ENCODE measurements at regions not wholly inside any gene's neighbourhood (a gene's known extent, or its start where the extent isn't known, plus 50 kb on each side); places are given as distances from the start of the nearest gene placed in this dataset.
A peak's percentile ranks its signal among the peaks of the same experiment; 100 is the strongest.
"Not testable (repeated sequence)": the region's sequence is repeated elsewhere in the genome, so short reads cannot be mapped to it uniquely, and the experiment has no call there.

DNA sequence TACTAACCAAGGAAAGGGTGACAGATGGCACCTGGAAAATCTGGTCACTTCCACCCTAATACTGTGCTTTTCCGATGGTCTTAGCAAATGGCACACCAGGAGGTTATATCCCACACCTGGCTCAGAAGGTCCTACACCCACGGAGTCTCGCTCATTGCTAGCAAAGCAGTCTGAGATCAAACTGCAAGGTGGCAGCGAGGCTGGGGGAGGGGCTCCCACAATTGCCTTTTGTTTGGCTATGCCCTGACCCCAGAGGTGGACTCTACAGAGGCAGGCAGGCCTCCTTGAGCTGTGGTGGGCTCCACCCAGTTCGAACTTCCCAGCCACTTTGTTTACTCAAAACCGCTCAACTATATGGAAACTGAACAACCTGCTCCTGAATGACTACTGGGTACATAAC, 50.3 kb upstream of the UGT2B15 start:
- not testable (repeated sequence) for H3K36me3 ChIP-seq (ENCODE audit: insufficient read depth, low read length); H3K79me2 ChIP-seq (ENCODE audit: insufficient read depth, low read length); H3K4me1 ChIP-seq (ENCODE audit: insufficient read depth, low read length); H2AFZ ChIP-seq (ENCODE audit: low read length); H4K20me1 ChIP-seq (ENCODE audit: insufficient read depth, low read length); H3K4me2 ChIP-seq (ENCODE audit: insufficient read depth, low read length); DNase-seq (ENCODE audit: insufficient read length, low spot score, missing footprints); H3K27me3 ChIP-seq (ENCODE audit: insufficient read depth, low read length); H3K27ac ChIP-seq (ENCODE audit: low read depth, low read length); H3K9me3 ChIP-seq (ENCODE audit: low read depth, low read length); H3K4me3 ChIP-seq (ENCODE audit: insufficient read depth, low read length)

DNA sequence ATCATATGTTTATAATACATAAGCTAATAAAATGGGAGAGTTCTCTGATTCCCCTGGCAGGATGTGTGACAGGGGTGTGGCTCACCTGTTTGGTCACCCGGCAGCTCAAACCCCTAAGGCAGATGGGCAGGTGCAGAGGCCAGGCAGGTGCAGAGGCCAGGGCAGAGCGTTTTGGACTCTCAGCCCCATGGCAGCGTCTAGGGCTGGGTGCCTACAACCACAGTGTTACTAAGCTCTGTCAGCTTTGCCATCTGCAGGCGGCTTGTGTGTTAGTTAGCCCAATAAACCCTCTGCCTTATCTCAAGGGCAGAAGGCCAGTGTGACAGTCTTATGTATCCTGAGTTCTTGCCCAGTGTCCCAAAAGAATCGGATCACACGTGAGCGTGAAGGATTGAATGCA, 54.0 kb upstream of the UGT2B15 start:
- Histone ChIP-seq H3K27me3 (ENCODE audit: insufficient read depth, low read length) (no peaks in the 10 kb centered on the region), H3K4me3 (ENCODE audit: insufficient read depth, low read length) (no peak overlapping the region), H3K9me3 (ENCODE audit: low read depth, low read length) (no peaks in the 10 kb centered on the region), H4K20me1 (ENCODE audit: insufficient read depth, low read length) (no peaks in the 10 kb centered on the region), H3K4me1 (ENCODE audit: insufficient read depth, low read length) (no peaks in the 10 kb centered on the region), H2AFZ (ENCODE audit: low read length) (no peak overlapping the region), H3K79me2 (ENCODE audit: insufficient read depth, low read length) (no peaks in the 10 kb centered on the region), H3K36me3 (ENCODE audit: insufficient read depth, low read length) (no peaks in the 10 kb centered on the region), H3K27ac (ENCODE audit: low read depth, low read length) (no peak overlapping the region), H3K4me2 (ENCODE audit: insufficient read depth, low read length) (no peak overlapping the region)
- no peak for DNase-seq (ENCODE audit: insufficient read length, low spot score, missing footprints)
- TF ChIP-seq, protein P1, sequence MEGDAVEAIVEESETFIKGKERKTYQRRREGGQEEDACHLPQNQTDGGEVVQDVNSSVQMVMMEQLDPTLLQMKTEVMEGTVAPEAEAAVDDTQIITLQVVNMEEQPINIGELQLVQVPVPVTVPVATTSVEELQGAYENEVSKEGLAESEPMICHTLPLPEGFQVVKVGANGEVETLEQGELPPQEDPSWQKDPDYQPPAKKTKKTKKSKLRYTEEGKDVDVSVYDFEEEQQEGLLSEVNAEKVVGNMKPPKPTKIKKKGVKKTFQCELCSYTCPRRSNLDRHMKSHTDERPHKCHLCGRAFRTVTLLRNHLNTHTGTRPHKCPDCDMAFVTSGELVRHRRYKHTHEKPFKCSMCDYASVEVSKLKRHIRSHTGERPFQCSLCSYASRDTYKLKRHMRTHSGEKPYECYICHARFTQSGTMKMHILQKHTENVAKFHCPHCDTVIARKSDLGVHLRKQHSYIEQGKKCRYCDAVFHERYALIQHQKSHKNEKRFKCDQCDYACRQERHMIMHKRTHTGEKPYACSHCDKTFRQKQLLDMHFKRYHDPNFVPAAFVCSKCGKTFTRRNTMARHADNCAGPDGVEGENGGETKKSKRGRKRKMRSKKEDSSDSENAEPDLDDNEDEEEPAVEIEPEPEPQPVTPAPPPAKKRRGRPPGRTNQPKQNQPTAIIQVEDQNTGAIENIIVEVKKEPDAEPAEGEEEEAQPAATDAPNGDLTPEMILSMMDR (IDR thresholded peaks at IDR 0.05; ENCODE audit: extremely low read depth, low read depth, low read length): no peak

DNA sequence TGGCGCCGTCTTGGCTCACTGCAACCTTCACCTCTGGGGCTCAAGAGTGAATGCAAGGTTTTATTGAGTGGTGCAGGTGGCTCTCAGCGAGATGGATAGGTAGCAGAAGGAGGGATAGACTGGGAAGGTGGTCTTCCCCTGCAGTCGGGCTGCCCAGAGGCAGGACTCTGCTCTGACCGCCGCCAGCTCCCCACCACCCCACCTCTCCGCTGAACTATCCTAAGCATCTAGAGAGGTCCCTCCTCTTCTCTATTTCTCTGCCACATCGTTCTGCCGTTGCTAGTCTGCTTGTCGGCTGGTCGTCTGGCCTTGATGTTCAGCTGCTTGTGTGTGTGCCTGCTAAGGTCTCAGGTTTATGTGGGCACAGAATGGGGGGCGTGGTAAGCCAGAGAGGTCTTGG, 54.5 kb upstream of the UGT2B15 start:
- Histone ChIP-seq H3K27ac (ENCODE audit: low read depth, low read length) (no peak overlapping the region), H3K9me3 (ENCODE audit: low read depth, low read length) (no peaks in the 10 kb centered on the region), H3K4me2 (ENCODE audit: insufficient read depth, low read length) (no peak overlapping the region), H4K20me1 (ENCODE audit: insufficient read depth, low read length) (no peaks in the 10 kb centered on the region), H3K4me3 (ENCODE audit: insufficient read depth, low read length) (no peak overlapping the region), H3K27me3 (ENCODE audit: insufficient read depth, low read length) (no peaks in the 10 kb centered on the region), H2AFZ (ENCODE audit: low read length) (no peak overlapping the region), H3K36me3 (ENCODE audit: insufficient read depth, low read length) (no peaks in the 10 kb centered on the region), H3K4me1 (ENCODE audit: insufficient read depth, low read length) (no peaks in the 10 kb centered on the region), H3K79me2 (ENCODE audit: insufficient read depth, low read length) (no peaks in the 10 kb centered on the region)
- DNase-seq (ENCODE audit: insufficient read length, low spot score, missing footprints): peak; percentile 5
- TF ChIP-seq, protein P1 (IDR thresholded peaks at IDR 0.05; ENCODE audit: extremely low read depth, low read depth, low read length): no peak

DNA sequence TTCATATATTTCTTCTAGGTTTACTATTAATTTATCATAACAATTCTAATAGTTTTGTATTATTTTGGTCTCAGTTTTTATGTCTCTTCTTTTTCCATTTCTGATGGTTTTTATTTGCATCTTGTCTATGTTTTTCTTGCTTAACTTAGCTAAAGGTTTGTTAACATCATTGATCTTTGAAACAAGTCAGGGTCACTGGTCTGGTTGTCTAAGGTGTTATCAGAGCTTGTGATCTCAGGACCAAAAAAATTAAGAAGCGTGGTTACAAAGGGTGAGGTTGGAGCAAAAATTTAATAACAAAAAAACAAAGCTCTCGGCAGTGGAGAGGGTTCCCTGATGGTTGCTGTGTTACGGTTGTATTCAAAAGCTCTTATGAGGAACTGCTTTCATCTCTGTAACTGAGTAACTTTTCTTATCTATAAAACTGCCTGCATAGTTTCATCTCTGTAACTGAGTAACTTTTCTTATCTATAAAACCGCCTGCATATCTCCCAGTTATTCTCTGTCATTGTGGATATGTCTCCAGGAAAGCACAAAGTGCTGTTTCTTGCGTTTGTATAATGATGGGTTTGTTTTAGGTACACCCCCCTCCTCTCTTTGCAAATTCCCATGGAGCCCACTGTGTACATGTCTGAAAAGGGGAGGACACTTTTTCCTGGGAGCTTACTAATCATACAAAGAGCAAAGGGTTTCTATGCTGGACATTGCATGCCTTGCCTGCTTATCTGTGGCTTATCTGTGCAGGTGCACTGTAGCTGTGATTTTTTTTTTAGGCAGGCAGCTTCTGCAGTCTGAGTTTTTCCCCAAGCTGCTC, 62.4 kb upstream of the UGT2B15 start:
- Histone ChIP-seq H3K36me3 (ENCODE audit: insufficient read depth, low read length) (no peaks in the 10 kb centered on the region), H3K9me3 (ENCODE audit: low read depth, low read length) (no peaks in the 10 kb centered on the region), H3K27ac (ENCODE audit: low read depth, low read length) (no peak overlapping the region), H3K79me2 (ENCODE audit: insufficient read depth, low read length) (no peaks in the 10 kb centered on the region), H3K4me3 (ENCODE audit: insufficient read depth, low read length) (no peak overlapping the region), H2AFZ (ENCODE audit: low read length) (no peak overlapping the region), H3K4me1 (ENCODE audit: insufficient read depth, low read length) (no peaks in the 10 kb centered on the region), H3K27me3 (ENCODE audit: insufficient read depth, low read length) (no peaks in the 10 kb centered on the region), H3K4me2 (ENCODE audit: insufficient read depth, low read length) (no peak overlapping the region), H4K20me1 (ENCODE audit: insufficient read depth, low read length) (no peaks in the 10 kb centered on the region)
- TF ChIP-seq, protein P1 (IDR thresholded peaks at IDR 0.05; ENCODE audit: extremely low read depth, low read depth, low read length): no peak
- no peak for DNase-seq (ENCODE audit: insufficient read length, low spot score, missing footprints)

Measured in osteoblast (primary cell).